GM19467 (cell line): ENCODE measurements at regions not wholly inside any gene's neighbourhood (a gene's known extent, or its start where the extent isn't known, plus 50 kb on each side); places are given as distances from the start of the nearest gene placed in this dataset.

Experiments
- ATAC-seq: cut with Tn5 transposase; IDR thresholded peaks from one replicate; pipeline ENCODE4 v1.9.1; 2021; ENCODE audit warnings: mild to moderate bottlenecking, moderate library complexity; ENCODE audit not compliant: unreplicated experiment

- ATAC-seq, result no peak
Observed at GRCh38 chr22:48277868-48278581, 1515.6 kb downstream of the TBC1D22A start.

GRCh38 chr22:48276994-48277867 lies 1514.8 kb downstream of the TBC1D22A start:
- no peak for ATAC-seq

GRCh38 chr22:48275412-48275811 lies 1513.0 kb downstream of the TBC1D22A start:
- ATAC-seq, result no peak

- no peak for ATAC-seq
Observed at GRCh38 chr22:48270731-48271130, 1508.3 kb downstream of the TBC1D22A start.

DNA sequence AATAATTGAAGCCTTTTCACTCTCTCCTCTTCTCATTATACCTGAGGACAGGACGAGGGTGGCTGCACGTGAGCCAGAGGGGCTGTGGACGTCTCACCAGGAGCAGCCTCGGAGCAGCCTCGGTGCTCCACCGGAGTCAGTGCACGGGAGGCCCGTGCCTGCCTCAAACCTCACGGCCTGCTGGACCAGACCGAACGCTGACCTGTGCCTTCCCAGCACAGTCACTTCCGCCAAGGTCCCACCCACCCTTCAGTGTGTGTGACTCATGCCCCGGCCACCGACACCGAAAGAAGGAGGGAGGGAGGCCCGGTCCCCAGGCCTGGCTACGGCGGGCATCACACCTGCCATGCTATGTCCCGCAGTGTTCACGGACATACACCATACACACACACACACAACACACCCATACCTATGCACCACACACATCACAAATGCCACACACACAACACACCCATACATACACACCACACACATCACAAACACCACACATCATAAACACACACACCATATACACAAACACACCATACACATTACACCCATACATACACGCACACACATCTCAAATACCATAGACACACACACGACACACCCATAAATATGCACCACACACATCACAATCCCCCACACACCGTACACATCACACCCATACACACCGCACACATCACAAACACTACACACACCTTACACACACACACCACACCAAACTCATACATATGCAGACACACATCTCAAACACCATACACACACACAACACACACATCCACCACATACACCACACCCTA lies 1506.5 kb downstream of the TBC1D22A start:
- ATAC-seq, result no peak

DNA sequence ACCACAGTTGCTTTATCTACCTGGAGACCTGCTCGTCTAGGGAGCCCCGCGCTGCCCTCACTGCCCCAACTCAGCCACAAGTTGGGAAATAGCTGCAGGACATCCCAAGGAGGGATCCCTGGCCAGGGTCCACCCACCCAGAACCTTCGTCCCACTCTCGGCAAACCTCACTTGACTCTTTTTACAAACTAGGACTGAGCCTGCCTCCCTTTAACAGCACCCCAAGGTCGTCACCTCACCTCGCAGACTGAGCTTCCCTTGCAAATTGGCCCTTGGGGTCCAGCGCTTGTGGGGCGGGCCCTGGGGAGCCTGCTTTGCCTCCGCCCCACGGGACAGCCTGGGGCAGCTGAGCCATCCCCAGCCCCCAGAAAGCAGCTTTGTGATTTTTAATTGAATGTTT lies 1505.8 kb downstream of the TBC1D22A start:
- ATAC-seq, result no peak

GRCh38 chr22:48267681-48268080 lies 1505.2 kb downstream of the TBC1D22A start:
- ATAC-seq, result no peak

- no peak for ATAC-seq
Observed at GRCh38 chr22:48265000-48265625, 1502.7 kb downstream of the TBC1D22A start.

GRCh38 chr22:48264586-48264985 lies 1502.1 kb downstream of the TBC1D22A start:
- no peak for ATAC-seq

DNA sequence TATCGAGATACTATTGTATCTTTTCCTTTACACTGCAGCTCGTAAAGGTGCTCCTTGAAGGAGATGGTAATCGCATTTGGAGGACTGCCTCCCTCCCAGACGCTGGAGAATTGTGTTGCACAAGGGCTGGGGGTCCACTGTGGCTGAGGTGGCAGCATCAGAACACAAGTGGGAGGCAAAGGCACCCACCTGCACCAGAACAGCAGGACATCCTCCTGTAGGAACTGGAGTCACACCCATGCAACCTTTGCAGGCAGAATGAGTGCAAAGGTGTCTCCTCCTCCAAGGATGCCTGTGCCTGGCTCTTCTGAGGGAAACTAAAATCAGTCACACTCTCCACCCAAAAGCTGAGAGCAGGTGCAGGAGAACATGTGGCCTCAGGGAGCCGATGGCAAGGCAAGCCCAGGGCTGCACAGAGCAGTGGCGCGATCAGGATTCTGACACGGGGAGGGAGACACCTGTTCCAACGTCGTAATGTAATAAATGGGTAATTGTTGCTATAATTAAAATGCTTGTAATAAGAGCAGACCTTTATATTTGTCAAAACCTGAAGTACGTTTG lies 1501.4 kb downstream of the TBC1D22A start:
- ATAC-seq, result no peak

DNA sequence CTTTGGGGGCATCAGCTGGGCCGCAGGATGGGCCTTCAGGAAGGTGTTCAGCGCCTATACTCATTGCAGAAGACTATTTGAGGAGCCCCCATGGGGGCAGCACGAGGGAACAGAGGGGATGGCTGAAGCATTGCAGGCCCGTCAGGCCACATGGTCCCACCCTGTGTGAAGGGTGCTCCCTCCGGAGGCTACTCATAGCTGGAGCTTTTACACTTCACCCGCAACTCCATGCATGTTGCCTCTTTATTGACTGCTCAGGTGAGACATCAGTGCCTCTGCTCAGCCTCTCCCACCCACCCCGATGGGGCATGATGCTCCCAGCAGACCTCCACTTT lies 1500.9 kb downstream of the TBC1D22A start:
- ATAC-seq, result no peak

DNA sequence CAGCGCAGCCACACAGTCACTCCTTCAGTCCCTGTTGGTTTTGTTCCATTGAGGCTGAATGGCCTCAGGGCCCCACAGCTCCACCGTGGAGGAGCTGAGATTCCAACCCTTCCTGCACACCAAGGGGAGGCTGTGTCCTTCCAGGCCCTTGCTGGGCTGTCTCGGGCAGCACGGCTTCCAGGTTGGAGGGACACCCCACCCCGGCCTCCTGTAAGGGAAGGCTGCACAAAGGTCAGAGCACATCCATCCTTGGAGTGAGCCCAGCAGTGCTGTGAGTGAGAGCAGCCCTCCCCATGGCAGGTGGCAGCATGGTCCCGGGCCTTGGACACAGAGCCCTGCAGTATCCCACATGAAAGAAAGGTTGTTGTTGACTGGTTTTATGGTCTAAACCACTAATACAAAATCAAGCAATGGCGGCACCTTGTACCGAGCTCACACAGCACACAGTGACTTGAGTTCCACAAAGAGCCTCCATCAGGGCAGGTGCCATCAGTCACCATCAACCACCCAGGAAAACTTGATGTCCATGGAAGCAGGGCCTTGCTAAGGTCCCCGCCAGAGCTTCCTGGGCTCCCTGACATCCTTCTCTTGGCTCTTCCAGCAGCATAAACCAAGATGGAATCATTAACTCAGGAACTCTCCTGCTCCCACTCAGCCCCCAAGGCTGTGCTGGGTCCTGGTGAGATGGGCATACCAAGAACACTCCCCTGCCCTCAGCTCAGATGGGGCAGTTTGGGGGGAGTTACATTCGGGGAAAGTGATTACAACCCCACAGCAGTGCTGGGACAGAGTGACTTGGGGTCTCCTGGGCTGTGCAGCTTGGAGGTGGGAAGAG lies 1500.4 kb downstream of the TBC1D22A start:
- no peak for ATAC-seq

DNA sequence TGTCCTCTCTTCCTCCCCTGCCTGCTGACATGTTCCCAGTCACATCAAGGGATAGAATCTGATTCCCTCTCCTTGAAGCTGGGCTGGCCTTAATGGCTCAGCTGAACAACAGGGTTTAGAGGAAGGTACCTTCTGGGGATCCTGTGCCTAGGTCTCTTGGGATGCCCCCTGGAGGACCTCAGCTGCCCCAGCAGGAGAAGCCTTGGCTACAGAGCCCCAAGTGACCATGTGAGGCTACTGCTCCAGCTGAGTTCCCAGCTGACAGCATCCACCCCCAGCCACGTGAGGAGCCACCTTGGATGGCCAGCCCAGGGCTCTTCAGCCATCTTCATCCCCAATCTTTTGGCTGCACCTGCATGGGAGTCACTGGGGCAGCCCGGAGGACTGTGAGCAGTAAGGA lies 1499.3 kb downstream of the TBC1D22A start:
- ATAC-seq, result no peak

GRCh38 chr22:48261048-48261621 lies 1498.7 kb downstream of the TBC1D22A start:
- ATAC-seq, result no peak

- no peak for ATAC-seq
Observed at GRCh38 chr22:48259991-48260670, 1497.7 kb downstream of the TBC1D22A start.

- no peak for ATAC-seq
Observed at GRCh38 chr22:48258811-48259210, 1496.4 kb downstream of the TBC1D22A start.

- no peak for ATAC-seq
Observed at GRCh38 chr22:48258064-48258701, 1495.7 kb downstream of the TBC1D22A start.

- no peak for ATAC-seq
Observed at GRCh38 chr22:48257685-48258055, 1495.2 kb downstream of the TBC1D22A start.
